IMR-90 (cell line): ENCODE measurements at regions not wholly inside any gene's neighbourhood (a gene's known extent, or its start where the extent isn't known, plus 50 kb on each side); places are given as distances from the start of the nearest gene placed in this dataset.

ENCODE experiments used
- ATAC-seq: fragments of 200-7000 bp; cut with Tn5 transposase; 2 replicates; pipeline ENCODE4 v1.9.1; 2020; ENCODE audit warnings: low read depth, mild to moderate bottlenecking, moderate library complexity
- BruUV-seq: library from RNA; stranded (reverse); fragments of 400-500 nt; replicated peaks from 2 replicates; lab custom pipeline; 2021; lab: Mats Ljungman, UMichigan
- CTCF ChIA-PET: fragments of 300-600 bp; formaldehyde crosslinking; extraction: SDS; loops from one replicate; lab custom pipeline; 2021; ENCODE audit warnings: antibody characterized with exemption; lab: Yijun Ruan, JAX
- POLR2A ChIA-PET: fragments of 300-600 bp; sonication (Branson Sonifier 250); formaldehyde crosslinking; loops from one replicate; lab custom pipeline; 2022; ENCODE audit warnings: antibody characterized with exemption; ENCODE audit not compliant: unreplicated experiment; lab: Charles Lee
- DNase-seq: peaks from one replicate; pipeline ENCODE4 v3.0.0; 2013
- H2AFZ ChIP-seq: replicated peaks from 2 replicates; pipeline ENCODE3; 2013; ENCODE audit warnings: low read length, mild to moderate bottlenecking; ENCODE audit not compliant: poor library complexity
- H2AK5ac ChIP-seq: 2 replicates; pipeline ENCODE4 v1.6.1; 2013; ENCODE audit warnings: low read depth, low read length, inconsistent platforms
- H2AK9ac ChIP-seq: replicated peaks from 2 replicates; pipeline ENCODE3; 2013; ENCODE audit warnings: mild to moderate bottlenecking, low read depth, low read length, moderate library complexity; ENCODE audit not compliant: poor library complexity
- H2BK120ac ChIP-seq: 2 replicates; pipeline ENCODE4 v1.6.1; 2013; ENCODE audit warnings: low read depth, low read length, inconsistent platforms
- H2BK15ac ChIP-seq: 3 replicates; pipeline ENCODE4 v1.6.1; 2013; ENCODE audit warnings: low read depth, low read length, inconsistent platforms
- H2BK20ac ChIP-seq: 2 replicates; pipeline ENCODE4 v1.6.1; 2013; ENCODE audit warnings: low read depth, mild to moderate bottlenecking, inconsistent platforms, low read length, moderate library complexity
- H2BK5ac ChIP-seq: 2 replicates; pipeline ENCODE4 v1.6.1; 2013; ENCODE audit warnings: mild to moderate bottlenecking, low read depth, low read length, inconsistent platforms; ENCODE audit not compliant: poor library complexity, severe bottlenecking
- H3K14ac ChIP-seq: replicated peaks from 2 replicates; pipeline ENCODE4 v1.6.1; 2013; ENCODE audit warnings: low read depth, low read length, inconsistent platforms
- H3K18ac ChIP-seq: 2 replicates; pipeline ENCODE4 v1.6.1; 2013; ENCODE audit warnings: low read depth, low read length, control low read depth
- H3K23ac ChIP-seq: 2 replicates; pipeline ENCODE4 v1.6.1; 2013; ENCODE audit warnings: low read depth, low read length, inconsistent platforms
- H3K27ac ChIP-seq: 2 replicates; pipeline ENCODE4 v1.5.1; 2013; ENCODE audit warnings: mild to moderate bottlenecking, control low read depth, low read length; ENCODE audit not compliant: insufficient read depth
- H3K27me3 ChIP-seq: 2 replicates; pipeline ENCODE4 v1.6.1; 2013; ENCODE audit warnings: low read length; ENCODE audit not compliant: control insufficient read depth, insufficient read depth
- H3K36me3 ChIP-seq: 2 replicates; pipeline ENCODE4 v1.6.1; 2013; ENCODE audit warnings: low read length, mixed read lengths; ENCODE audit not compliant: control insufficient read depth, insufficient read depth
- H3K4ac ChIP-seq: 2 replicates; pipeline ENCODE4 v1.6.1; 2013; ENCODE audit warnings: low read depth, low read length, inconsistent platforms
- H3K4me1 ChIP-seq: 2 replicates; pipeline ENCODE4 v1.6.1; 2013; ENCODE audit warnings: low read length, mixed read lengths; ENCODE audit not compliant: control insufficient read depth, insufficient read depth
- H3K4me2 ChIP-seq: 2 replicates; pipeline ENCODE4 v1.6.1; 2013; ENCODE audit warnings: low read depth, mild to moderate bottlenecking, control low read depth, low read length, moderate library complexity
- H3K4me3 ChIP-seq: 2 replicates; pipeline ENCODE4 v1.5.1; 2013; ENCODE audit warnings: low read depth, mild to moderate bottlenecking, control low read depth, low read length, moderate library complexity; ENCODE audit not compliant: insufficient read depth
- H3K56ac ChIP-seq: 2 replicates; pipeline ENCODE4 v1.6.1; 2013; ENCODE audit warnings: low read length, inconsistent platforms; ENCODE audit not compliant: insufficient read depth; ENCODE audit errors: extremely low read depth
- H3K79me1 ChIP-seq, 2 experiments: 2 replicates each; pipeline ENCODE4 v1.6.1; 2013; ENCODE audit warnings: low read length in 2 of 2, inconsistent platforms in 1 of 2, low read depth in 1 of 2
- H3K9ac ChIP-seq: 2 replicates; pipeline ENCODE4 v1.6.1; 2013; ENCODE audit warnings: low read depth, low read length, control low read depth
- H3K9me1 ChIP-seq: 2 replicates; pipeline ENCODE4 v1.6.1; 2013; ENCODE audit warnings: low read length, inconsistent platforms; ENCODE audit not compliant: insufficient read depth
- H3K9me3 ChIP-seq: 2 replicates; pipeline ENCODE4 v1.6.1; 2013; ENCODE audit warnings: low read length; ENCODE audit not compliant: control insufficient read depth, insufficient read depth
- H4K20me1 ChIP-seq: 2 replicates; pipeline ENCODE4 v1.6.1; 2013; ENCODE audit warnings: low read length, inconsistent platforms; ENCODE audit not compliant: insufficient read depth
- H4K5ac ChIP-seq: 2 replicates; pipeline ENCODE4 v1.6.1; 2013; ENCODE audit warnings: mild to moderate bottlenecking, low read depth, low read length, control low read depth
- H4K8ac ChIP-seq, 2 experiments: 2 replicates each; pipeline ENCODE4 v1.6.1; 2013; ENCODE audit warnings: low read depth in 2 of 2, low read length in 2 of 2, control low read depth in 1 of 2, inconsistent platforms in 1 of 2
- H4K91ac ChIP-seq: 2 replicates; pipeline ENCODE4 v1.6.1; 2013; ENCODE audit warnings: low read depth, low read length, inconsistent platforms; ENCODE audit not compliant: insufficient read depth
- CHD1 ChIP-seq: IDR thresholded peaks from 2 replicates; pipeline ENCODE4 v1.6.1; 2012; ENCODE audit warnings: low read depth, low read length, improper control_type of control experiment
- FOS ChIP-seq: fragments of 150-350 bp; IDR thresholded peaks from 2 replicates; pipeline ENCODE4 v1.6.1; 2016; ENCODE audit warnings: low read depth, low read length
- MAZ ChIP-seq: IDR thresholded peaks from 2 replicates; pipeline ENCODE4 v1.6.1; 2012; ENCODE audit warnings: low read depth, mild to moderate bottlenecking, low read length, improper control_type of control experiment, moderate library complexity, borderline replicate concordance
- MXI1 ChIP-seq: IDR thresholded peaks from 2 replicates; pipeline ENCODE4 v1.6.1; 2012; ENCODE audit warnings: low read depth, mild to moderate bottlenecking, low read length, moderate library complexity, borderline replicate concordance
- NFE2L2 ChIP-seq: fragments of 150-350 bp; IDR thresholded peaks from 2 replicates; pipeline ENCODE4 v1.6.1; 2016; ENCODE audit warnings: low read depth, mild to moderate bottlenecking, low read length
- POLR2A ChIP-seq: IDR thresholded peaks from 2 replicates; pipeline ENCODE4 v1.6.1; 2012; ENCODE audit warnings: mild to moderate bottlenecking, low read depth, low read length
- SMC3 ChIP-seq: fragments of 150-350 bp; IDR thresholded peaks from 2 replicates; pipeline ENCODE4 v1.6.1; 2016; ENCODE audit warnings: low read depth, mild to moderate bottlenecking, antibody characterized with exemption, low read length, moderate library complexity
- WGBS, 2 experiments: methylation state at CpG; one replicate each; pipeline versions ENCODE4 v1.1.5 to v1.1.7; 2013; ENCODE audit warnings: missing lambda C conversion rate in 2 of 2; ENCODE audit not compliant: insufficient read length in 1 of 2; ENCODE audit errors: extremely low coverage in 2 of 2; 5-methylcytosine and 5-hydroxymethylcytosine counted together
- dilution Hi-C: fragments of 300-500 bp; cut with HindIII; formaldehyde crosslinking; loops from one replicate; pipeline ENCODE4 v1.14.3; 2018; ENCODE audit warnings: low sequenced_read_pairs; ENCODE audit not compliant: unreplicated experiment
- in situ Hi-C: fragments of 300-500 bp; cut with MboI; formaldehyde crosslinking; loops from 3 replicates; pipeline ENCODE4 v1.14.3; 2019; ENCODE audit warnings: low sequenced_read_pairs, inconsistent platforms, mixed read lengths
- intact Hi-C: fragments of 100-400 bp; cut with micrococcal nuclease; formaldehyde crosslinking; loops from 2 replicates; pipeline ENCODE4 v1.10.0; 2022
- TF ChIP-seq, protein P1 (sequence below): fragments of 150-350 bp; IDR thresholded peaks from 2 replicates; pipeline ENCODE4 v1.6.1; 2017; ENCODE audit warnings: mild to moderate bottlenecking, antibody characterized with exemption, low read length, low read depth

DNA sequence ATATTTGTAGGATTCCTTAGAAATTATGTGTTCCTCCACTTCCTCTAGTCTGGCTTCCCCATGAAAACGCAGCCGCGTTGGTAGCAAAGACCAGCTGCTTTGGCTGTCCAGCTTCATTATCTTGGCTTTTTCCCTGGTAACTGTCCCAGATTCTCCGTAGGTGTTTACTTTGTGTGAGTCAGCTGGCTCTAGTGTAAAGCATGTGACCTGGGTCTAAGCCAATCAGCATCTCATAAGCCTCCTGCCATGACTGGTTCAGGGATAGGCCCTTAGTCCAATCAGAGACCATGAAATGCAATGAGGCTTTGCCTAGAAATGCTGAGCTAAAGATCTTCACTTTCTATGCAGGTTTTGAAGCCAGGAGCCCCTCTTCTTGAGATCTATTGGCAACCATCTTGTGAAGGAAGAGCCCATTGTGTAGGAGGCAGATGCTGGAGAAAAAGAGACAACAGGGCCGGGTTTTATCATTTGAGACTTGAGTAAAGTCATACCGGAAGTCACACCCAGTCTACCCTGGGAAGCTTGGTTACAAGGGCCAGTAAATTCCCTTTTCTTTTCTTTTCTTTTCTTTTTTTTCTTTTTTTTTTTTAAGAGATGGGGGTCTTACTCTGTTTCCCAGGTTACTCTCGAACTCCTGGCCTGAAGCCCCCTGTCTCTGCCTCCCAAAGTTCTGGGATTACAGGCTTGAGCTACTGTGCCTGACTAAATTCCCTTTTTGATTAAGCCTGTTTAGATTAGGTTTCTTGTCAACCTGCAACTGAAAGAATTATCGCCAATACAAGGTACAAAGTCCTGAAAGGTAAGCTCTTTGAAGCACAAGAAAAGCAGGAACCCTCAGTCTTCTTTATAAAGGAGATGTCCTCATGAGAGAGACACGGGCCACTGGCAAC lies 256.5 kb upstream of the RREB1 start:
- DNase-seq (peak; percentile 97), ATAC-seq (peak; percentile 98)
- Histone ChIP-seq H2BK5ac (peak overlapping the region; percentile 59), H3K9ac (no peak overlapping the region), H3K9me3 (no peaks in the 10 kb centered on the region), H3K36me3 (no peaks in the 10 kb centered on the region), H3K14ac (peak overlapping the region; percentile 43; the same call in 1 of the 2 replicates), H2BK120ac (peak overlapping the region; percentile 68; the same call in 1 of the 2 replicates), H3K27me3 (no peaks in the 10 kb centered on the region), H4K20me1 (no peaks in the 10 kb centered on the region), H3K4ac (peak overlapping the region; percentile 41; the same call in 1 of the 2 replicates), H2BK15ac (no peak overlapping the region), H3K79me1 (no peaks in the 10 kb centered on the region), H3K9me1 (no peaks in the 10 kb centered on the region), H2AK5ac (no peak overlapping the region), H3K23ac (no peak overlapping the region), H4K5ac (no peak overlapping the region), H3K18ac (peak overlapping the region; percentile 17; the same call in 1 of the 2 replicates), H3K27ac (peak overlapping the region; percentile 28; the same call in 1 of the 2 replicates), H4K8ac (peak overlapping the region in 1 of 2 experiments; percentile 44; a peak in 1 of 4 replicates), H4K91ac (peak overlapping the region; percentile 23; the same call in 1 of the 2 replicates), H3K4me2 (no peak overlapping the region), H3K4me1 (peaks cover under 1% of the 10 kb centered on the region; the same call in 1 of the 2 replicates), H2AK9ac (no peak overlapping the region), H3K56ac (no peak overlapping the region), H2BK20ac (no peak overlapping the region), H3K4me3 (no peak overlapping the region), H2AFZ (no peak overlapping the region)
- BruUV-seq: no TSS peak
- in situ Hi-C loops: no loop called here
- WGBS, 2 experiments: no CpG with 5 or more reads among the region's 9 CpGs
- TF ChIP-seq, protein P1, sequence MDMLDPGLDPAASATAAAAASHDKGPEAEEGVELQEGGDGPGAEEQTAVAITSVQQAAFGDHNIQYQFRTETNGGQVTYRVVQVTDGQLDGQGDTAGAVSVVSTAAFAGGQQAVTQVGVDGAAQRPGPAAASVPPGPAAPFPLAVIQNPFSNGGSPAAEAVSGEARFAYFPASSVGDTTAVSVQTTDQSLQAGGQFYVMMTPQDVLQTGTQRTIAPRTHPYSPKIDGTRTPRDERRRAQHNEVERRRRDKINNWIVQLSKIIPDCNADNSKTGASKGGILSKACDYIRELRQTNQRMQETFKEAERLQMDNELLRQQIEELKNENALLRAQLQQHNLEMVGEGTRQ: peak; percentile 89
- TF ChIP-seq NFE2L2 (no peak), POLR2A (no peak), MXI1 (no peak), CHD1 (no peak), SMC3 (no peak), MAZ (no peak), FOS (peak; percentile 44; the same call in 1 of the 2 replicates)
- dilution Hi-C loops: no loop called here
- POLR2A ChIA-PET: no interaction called here
- intact Hi-C loops: loop anchor here (10.0 kb wide), 1 partner anchor 253 kb away; the partner anchor contains the start of gene RREB1
- CTCF ChIA-PET: interaction anchor here (0.6 kb wide), 2 partner anchors 13 to 57 kb away, joined by 4 read pairs; no protein-coding TSS in a partner anchor
